ENCODE measurements at regions not wholly inside any gene's neighbourhood (a gene's known extent, or its start where the extent isn't known, plus 50 kb on each side); places are given as distances from the start of the nearest gene placed in this dataset.

DNA sequence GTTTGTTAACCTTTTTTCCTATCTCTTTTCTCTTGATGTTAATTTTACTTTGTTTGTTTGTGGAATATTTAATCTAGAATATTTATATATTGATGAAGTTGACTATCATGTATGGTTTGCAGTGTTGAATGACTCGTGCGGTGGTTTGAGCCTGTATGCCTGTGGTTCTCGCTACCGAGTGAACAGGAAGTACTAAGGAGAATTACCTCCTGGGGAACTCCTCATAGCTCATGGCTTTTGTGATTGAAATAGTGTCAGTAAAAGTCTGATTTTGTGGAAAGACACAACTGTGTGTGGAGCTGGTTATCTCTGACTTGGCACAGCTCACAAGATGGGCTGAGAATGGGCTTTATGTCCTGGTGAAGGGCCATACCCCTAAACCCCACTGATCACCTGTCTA is 498.6 kb downstream of the GLRX3 start:
- no peak overlapping the region for H4K91ac ChIP-seq (ENCODE audit: insufficient read length, low read depth, low read length)
- Mint-ChIP-seq H3K4me3 (no peak overlapping the region), H3K4me1 (peaks cover 24 to 30% of the 10 kb centered on the region in 2 experiments), H3K9me3 (no peaks in the 10 kb centered on the region; a peak in 1 of 5 replicates), H3K36me3 (ENCODE audit: insufficient read depth in 1 of 3, low read depth in 3 of 3) (no peaks in the 10 kb centered on the region), H3K27ac (no peak overlapping the region), H3K27me3 (ENCODE audit: low read depth) (peaks cover 18% of the 10 kb centered on the region)
- H3K4ac ChIP-seq (ENCODE audit: low read depth, low read length), result no peak overlapping the region
- no CpG with 5 or more reads among the region's 4 CpGs for whole genome bisulfite sequencing (ENCODE audit: extremely low coverage, insufficient read length, low lambda C conversion rate)
- no peak overlapping the region for H2BK12ac ChIP-seq (ENCODE audit: insufficient read length, low read depth, low read length)
- no peaks in the 10 kb centered on the region for H3K79me2 ChIP-seq (ENCODE audit: insufficient read depth, low read length)
- H3K4me1 ChIP-seq (ENCODE audit: insufficient read depth, low read length), result peaks cover 5% of the 10 kb centered on the region; the same call in 1 of the 2 replicates
- no peak overlapping the region for H3K23ac ChIP-seq (ENCODE audit: insufficient read length, low read depth, low read length)
- H3T11ph ChIP-seq (ENCODE audit: low read length), result no peak overlapping the region
- DNase-seq, result no peak
- no peak overlapping the region for H2AK5ac ChIP-seq (ENCODE audit: insufficient read length, low read length)
- no peak overlapping the region for H3K56ac ChIP-seq (ENCODE audit: insufficient read length, low read depth, low read length)
- no peak overlapping the region for H3K4me2 ChIP-seq (ENCODE audit: insufficient read depth, insufficient read length, low read length)
- no peaks in the 10 kb centered on the region for H4K20me1 ChIP-seq (ENCODE audit: control insufficient read depth, insufficient read depth, insufficient read length)
- H4K5ac ChIP-seq (ENCODE audit: insufficient read length, low read depth, low read length), result no peak overlapping the region
- no peak overlapping the region for H2BK120ac ChIP-seq (ENCODE audit: low read depth, low read length, poor library complexity, severe bottlenecking)
- H2BK5ac ChIP-seq (ENCODE audit: insufficient read length, low read length), result no peak overlapping the region
- no peak overlapping the region for H4K8ac ChIP-seq (replicated peaks; ENCODE audit: insufficient read length, low read depth, low read length)
- H3K23me2 ChIP-seq (ENCODE audit: insufficient read length, low read depth, low read length, poor library complexity, severe bottlenecking), result no peaks in the 10 kb centered on the region
- H3K9ac ChIP-seq (ENCODE audit: extremely low read depth, insufficient read length, low read length), result no peak overlapping the region
- no peak overlapping the region for H2BK20ac ChIP-seq (ENCODE audit: low read depth, low read length, poor library complexity, severe bottlenecking)
- no peaks in the 10 kb centered on the region for H3K9me3 ChIP-seq (ENCODE audit: control insufficient read depth, low read depth, low read length)
- no peak overlapping the region for H3K18ac ChIP-seq (ENCODE audit: insufficient read length, low read depth, low read length)
- TF ChIP-seq, protein P1, sequence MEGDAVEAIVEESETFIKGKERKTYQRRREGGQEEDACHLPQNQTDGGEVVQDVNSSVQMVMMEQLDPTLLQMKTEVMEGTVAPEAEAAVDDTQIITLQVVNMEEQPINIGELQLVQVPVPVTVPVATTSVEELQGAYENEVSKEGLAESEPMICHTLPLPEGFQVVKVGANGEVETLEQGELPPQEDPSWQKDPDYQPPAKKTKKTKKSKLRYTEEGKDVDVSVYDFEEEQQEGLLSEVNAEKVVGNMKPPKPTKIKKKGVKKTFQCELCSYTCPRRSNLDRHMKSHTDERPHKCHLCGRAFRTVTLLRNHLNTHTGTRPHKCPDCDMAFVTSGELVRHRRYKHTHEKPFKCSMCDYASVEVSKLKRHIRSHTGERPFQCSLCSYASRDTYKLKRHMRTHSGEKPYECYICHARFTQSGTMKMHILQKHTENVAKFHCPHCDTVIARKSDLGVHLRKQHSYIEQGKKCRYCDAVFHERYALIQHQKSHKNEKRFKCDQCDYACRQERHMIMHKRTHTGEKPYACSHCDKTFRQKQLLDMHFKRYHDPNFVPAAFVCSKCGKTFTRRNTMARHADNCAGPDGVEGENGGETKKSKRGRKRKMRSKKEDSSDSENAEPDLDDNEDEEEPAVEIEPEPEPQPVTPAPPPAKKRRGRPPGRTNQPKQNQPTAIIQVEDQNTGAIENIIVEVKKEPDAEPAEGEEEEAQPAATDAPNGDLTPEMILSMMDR (conservative IDR thresholded peaks at IDR 0.05), result no peak
- no peaks in the 10 kb centered on the region for H3K79me1 ChIP-seq (ENCODE audit: insufficient read depth, low read depth, low read length, poor library complexity, severe bottlenecking)
- H3K27me3 ChIP-seq (ENCODE audit: insufficient read depth, low read length), result no peaks in the 10 kb centered on the region
- no peak overlapping the region for H3K27ac ChIP-seq (ENCODE audit: insufficient read length, low read depth, low read length)
- H3K14ac ChIP-seq (ENCODE audit: insufficient read depth, low read length), result no peak overlapping the region
- no peak overlapping the region for H2BK15ac ChIP-seq (ENCODE audit: low read depth, low read length)
- H2AFZ ChIP-seq (ENCODE audit: low read length), result no peak overlapping the region

Data from H9 (cell line).